ENCODE measurements at regions not wholly inside any gene's neighbourhood (a gene's known extent, or its start where the extent isn't known, plus 50 kb on each side); places are given as distances from the start of the nearest gene placed in this dataset.

GRCh38 chr4:58252656-58253055 lies 1142.5 kb upstream of the IGFBP7 start:
- TF ChIP-seq POLR2A (IDR thresholded peaks at IDR 0.05) = no peak
- no peak for TF ChIP-seq CTCF (IDR thresholded peaks at IDR 0.05)
- no peak for TF ChIP-seq POLR2AphosphoS5 (IDR thresholded peaks at IDR 0.05)
- no peak for TF ChIP-seq EP300 (IDR thresholded peaks at IDR 0.05; ENCODE audit: low read depth)

Measured in transverse colon (tissue), 4 donors.